VCaP (cell line): ENCODE measurements at regions not wholly inside any gene's neighbourhood (a gene's known extent, or its start where the extent isn't known, plus 50 kb on each side); places are given as distances from the start of the nearest gene placed in this dataset.
"Not testable (repeated sequence)": the region's sequence is repeated elsewhere in the genome, so short reads cannot be mapped to it uniquely, and the experiment has no call there.

Experiments
- H3K27ac ChIP-seq: fragments of 450-650 bp; 2 replicates; pipeline ENCODE4 v1.5.1; 2017
- TF ChIP-seq, protein P1 (sequence below): fragments of 450-650 bp; conservative IDR thresholded peaks from 2 replicates; pipeline ENCODE4 v1.5.1; 2017; ENCODE audit warnings: mild to moderate bottlenecking, moderate library complexity

DNA sequence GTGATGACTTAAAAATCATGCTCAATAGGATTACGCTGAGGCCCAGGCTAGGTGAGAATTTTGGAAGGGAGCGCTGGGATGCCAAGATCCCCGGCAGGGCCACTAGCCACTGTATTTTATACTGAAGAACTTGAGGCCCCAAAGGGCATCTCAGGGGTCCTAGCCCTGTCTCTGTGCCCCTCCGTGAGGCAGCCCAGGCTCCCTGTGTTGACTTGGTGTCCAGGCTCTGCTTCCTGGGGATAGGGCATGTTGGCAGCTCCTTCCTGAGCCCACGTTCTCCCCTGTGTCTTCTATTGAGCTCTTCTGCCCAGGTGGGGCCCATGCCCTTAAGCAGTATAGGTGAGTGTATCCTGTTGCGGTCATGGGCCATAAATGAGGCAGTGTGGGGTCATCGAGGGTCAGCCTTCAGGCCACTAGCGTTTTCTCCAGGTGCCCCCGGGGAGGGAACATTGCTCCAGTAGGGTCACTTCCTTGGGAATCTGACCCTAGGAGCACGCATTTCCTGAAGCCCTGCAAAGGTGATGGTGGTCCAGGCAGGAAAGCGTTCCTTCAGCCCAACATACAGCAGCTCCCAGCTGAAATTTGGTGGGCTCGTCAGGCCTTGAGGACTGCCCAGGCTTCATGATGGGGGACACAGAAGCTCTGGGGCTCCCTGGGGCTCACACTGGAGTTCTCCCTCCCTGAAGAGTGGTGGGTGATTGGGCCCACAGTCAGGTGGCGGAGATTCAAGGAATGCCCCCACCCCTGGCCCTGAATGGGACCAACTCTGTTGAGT is 189.4 kb downstream of the UBE3A start:
- no peak overlapping the region for H3K27ac ChIP-seq
- TF ChIP-seq, protein P1, sequence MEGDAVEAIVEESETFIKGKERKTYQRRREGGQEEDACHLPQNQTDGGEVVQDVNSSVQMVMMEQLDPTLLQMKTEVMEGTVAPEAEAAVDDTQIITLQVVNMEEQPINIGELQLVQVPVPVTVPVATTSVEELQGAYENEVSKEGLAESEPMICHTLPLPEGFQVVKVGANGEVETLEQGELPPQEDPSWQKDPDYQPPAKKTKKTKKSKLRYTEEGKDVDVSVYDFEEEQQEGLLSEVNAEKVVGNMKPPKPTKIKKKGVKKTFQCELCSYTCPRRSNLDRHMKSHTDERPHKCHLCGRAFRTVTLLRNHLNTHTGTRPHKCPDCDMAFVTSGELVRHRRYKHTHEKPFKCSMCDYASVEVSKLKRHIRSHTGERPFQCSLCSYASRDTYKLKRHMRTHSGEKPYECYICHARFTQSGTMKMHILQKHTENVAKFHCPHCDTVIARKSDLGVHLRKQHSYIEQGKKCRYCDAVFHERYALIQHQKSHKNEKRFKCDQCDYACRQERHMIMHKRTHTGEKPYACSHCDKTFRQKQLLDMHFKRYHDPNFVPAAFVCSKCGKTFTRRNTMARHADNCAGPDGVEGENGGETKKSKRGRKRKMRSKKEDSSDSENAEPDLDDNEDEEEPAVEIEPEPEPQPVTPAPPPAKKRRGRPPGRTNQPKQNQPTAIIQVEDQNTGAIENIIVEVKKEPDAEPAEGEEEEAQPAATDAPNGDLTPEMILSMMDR, result no peak

DNA sequence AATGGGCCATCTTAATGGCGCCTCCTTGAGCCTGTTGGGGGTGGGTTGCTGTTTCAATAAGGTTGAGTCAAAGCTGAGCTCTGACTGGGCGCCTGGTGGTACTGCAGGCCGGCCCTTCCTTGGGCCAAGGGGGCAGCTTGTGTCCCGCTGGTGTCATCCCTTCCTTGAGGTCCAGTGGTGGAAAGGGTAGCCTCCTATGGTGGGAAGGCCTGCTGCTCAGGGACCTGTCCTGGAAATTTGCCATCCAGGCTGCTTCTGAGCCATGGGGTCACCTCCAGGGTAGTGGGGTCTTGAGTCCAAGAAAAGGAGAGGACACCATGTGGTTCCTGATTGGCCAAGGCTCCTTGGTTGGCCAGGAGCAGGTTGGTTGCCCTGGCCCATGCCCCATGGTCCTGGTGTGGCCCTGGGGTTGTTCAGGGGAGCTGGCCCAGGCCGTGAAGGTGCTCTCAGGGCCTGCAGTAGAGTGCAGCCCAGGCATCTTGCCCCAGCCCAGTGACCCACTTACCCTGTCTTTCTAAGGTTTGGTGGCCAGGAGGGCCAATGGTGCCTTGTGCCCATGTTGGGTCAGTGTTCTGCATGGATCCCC is 188.7 kb downstream of the UBE3A start:
- TF ChIP-seq, protein P1, result no peak
- H3K27ac ChIP-seq, result no peak overlapping the region

DNA sequence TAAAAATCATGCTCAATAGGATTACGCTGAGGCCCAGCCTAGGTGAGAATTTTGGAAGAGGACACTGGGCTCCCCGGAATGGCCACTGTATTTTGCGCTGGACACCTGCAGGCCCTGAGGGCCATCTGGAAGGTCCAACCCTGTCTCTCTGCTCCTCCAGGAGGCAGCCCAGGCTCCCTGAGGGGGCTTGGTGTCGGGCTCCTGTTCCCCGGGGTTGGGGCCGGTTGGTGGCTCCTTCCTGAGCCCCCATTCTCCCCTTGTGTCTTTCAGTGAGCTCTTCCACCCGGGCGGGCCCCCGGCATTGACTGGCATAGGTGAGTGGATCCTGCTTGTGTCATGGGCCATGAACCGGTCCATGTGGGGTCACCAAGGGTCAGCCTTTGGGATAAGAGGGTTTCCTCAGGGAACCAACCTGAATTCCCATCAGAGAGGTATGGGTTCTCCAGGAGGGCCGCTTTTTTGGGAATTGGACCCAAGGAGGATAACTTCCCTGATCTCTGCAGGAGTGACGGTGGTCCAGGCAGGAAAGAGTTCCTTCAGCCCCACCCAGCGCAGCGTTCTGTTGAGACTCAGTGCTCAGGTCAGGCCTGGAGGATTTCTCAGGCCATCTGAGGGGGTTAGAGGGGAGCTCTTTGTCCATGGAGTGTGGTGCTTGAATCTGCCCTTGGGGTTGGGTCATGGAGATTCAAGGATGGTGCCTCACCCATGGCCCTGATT is 187.8 kb downstream of the UBE3A start:
- H3K27ac ChIP-seq, result no peak overlapping the region
- TF ChIP-seq, protein P1, result no peak

DNA sequence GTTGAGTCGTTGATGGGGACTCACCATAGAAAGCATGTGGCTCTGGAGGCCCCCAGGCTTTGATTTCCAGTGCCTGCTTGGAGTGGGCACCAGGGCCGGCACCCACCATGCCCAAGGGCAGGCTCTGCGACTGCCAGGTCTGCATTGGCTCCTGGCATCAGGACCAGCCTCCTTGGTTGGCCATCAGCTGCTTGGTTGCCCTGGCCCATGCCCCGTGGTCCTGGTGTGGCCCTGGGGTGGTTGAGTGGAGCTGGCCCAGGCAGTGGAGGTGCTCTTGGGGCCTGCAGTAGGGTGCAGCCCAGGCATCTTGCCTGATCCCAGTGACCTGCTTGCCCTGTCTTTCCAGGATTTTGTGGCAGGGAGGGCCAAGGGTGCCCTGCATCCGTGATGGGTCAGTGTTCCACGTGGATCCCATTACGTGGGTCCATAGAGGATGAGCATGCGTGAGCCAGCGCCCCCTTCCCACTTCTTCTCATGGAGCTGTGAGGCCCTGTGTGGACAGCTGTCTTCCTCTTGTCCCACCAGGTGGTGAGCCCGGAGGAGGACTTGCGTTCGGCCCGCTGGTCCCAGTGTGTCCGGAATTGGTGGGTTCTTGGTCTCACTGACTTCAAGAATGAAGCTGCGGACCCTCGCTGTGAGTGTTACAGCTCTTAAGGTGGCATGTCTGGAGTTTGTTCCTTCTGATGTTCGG is 187.0 kb downstream of the UBE3A start:
- no peak overlapping the region for H3K27ac ChIP-seq
- TF ChIP-seq, protein P1, result no peak

DNA sequence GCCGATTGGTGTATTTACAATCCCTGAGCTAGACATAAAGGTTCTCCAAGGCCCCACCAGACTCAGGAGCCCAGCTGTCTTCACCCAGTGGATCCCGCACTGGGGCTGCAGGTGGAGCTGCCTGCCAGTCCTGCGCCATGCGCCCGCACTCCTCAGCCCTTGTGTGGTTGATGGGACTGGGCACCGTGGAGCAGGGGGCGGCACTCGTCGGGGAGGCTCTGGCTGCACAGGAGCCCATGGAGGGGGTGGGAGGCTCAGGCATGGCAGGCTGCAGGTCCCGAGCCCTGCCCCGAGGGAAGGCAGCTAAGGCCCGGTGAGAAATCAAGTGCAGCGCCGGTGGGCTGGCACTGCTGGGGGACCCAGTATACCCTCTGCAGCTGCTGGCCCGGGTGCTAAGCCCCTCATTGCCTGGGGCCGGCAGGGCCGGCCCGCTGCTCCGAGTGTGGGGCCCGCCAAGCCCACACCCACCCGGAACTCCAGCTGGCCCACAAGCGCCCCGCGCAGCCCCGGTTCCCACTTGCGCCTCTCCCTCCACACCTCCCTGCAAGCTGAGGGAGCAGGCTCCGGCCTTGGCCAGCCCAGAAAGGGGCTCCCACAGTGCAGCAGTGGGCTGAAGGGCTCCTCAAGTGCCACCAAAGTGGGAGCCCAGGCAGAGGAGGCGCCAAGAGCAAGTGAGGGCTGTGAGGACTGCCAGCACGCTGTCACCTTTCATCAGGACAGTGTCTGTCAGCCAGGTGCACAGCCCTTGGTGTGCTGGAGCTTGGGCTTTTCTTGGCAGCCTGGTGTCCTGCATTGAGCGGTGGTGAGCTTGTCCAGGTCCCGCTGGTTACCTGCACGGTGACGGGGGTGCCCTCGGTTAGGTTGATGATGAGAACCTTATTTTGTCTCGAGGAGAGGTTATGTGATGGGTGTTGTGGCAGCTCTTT is 185.5 kb downstream of the UBE3A start:
- not testable (repeated sequence) for H3K27ac ChIP-seq

DNA sequence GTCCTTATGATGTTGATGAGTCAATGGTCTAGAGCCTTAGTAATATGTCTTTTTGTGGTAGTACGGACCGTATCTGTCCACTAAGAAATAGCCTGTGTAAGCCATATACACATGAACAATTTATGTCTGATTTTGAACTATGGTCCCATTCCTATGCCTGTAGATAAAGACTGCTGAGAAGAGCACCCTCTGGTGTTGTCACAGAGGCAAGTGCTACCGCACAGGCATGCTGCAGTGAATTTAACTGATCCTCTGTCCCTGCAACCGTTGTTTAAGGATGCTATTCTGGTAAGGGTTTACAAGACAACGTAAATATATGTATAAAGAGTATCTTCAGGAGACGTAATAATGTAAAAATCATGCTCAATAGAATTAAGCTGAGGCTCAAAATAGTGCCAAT is 170.7 kb downstream of the UBE3A start:
- TF ChIP-seq, protein P1, result peak; percentile 56
- H3K27ac ChIP-seq, result no peak overlapping the region
